Coronary artery (tissue), 2 donors: ENCODE measurements at regions not wholly inside any gene's neighbourhood (a gene's known extent, or its start where the extent isn't known, plus 50 kb on each side); places are given as distances from the start of the nearest gene placed in this dataset.
"Not testable (repeated sequence)": the region's sequence is repeated elsewhere in the genome, so short reads cannot be mapped to it uniquely, and the experiment has no call there.

ENCODE experiments used
- DNase-seq: peaks from one replicate; pipeline ENCODE4 v3.0.0-alpha.2; 2017; ENCODE audit warnings: low spot score
- H3K27ac ChIP-seq, 2 donors: fragments of 200-600 bp; sonication (generic); one replicate each; pipeline ENCODE4 v1.5.1; 2016 to 2019
- H3K4me3 ChIP-seq: fragments of 200-600 bp; sonication (generic); 2 replicates; pipeline ENCODE4 v1.5.1; 2016; ENCODE audit warnings: mild to moderate bottlenecking, moderate library complexity
- TF ChIP-seq, protein P1 (sequence below): fragments of 200-600 bp; sonication (generic); IDR thresholded peaks from one replicate; pipeline ENCODE4 v1.5.1; 2019; ENCODE audit warnings: antibody characterized with exemption

DNA sequence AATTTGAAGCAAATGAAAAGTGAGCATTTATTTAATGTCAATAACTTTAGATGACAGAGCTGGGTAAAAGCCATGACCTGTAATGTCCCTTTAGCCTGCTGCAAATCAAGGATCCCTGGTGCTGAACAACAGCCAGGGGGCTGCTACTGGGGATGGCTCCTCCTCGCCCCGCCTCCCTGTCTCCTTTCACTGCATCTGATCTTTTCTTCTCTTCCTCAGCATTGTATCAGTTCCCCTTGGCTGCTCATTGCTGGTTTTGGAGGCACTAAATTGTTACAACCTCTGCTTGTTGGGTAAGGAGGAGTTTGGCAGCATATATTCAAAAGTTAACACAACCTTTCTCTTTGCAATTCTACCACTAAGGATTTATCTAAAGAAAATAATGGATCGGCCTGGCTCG is 236.3 kb upstream of the ID2 start:
- DNase-seq = no peak
- Histone ChIP-seq H3K27ac (no peak overlapping the region), H3K4me3 (no peak overlapping the region)
- TF ChIP-seq, protein P1, sequence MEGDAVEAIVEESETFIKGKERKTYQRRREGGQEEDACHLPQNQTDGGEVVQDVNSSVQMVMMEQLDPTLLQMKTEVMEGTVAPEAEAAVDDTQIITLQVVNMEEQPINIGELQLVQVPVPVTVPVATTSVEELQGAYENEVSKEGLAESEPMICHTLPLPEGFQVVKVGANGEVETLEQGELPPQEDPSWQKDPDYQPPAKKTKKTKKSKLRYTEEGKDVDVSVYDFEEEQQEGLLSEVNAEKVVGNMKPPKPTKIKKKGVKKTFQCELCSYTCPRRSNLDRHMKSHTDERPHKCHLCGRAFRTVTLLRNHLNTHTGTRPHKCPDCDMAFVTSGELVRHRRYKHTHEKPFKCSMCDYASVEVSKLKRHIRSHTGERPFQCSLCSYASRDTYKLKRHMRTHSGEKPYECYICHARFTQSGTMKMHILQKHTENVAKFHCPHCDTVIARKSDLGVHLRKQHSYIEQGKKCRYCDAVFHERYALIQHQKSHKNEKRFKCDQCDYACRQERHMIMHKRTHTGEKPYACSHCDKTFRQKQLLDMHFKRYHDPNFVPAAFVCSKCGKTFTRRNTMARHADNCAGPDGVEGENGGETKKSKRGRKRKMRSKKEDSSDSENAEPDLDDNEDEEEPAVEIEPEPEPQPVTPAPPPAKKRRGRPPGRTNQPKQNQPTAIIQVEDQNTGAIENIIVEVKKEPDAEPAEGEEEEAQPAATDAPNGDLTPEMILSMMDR = no peak

DNA sequence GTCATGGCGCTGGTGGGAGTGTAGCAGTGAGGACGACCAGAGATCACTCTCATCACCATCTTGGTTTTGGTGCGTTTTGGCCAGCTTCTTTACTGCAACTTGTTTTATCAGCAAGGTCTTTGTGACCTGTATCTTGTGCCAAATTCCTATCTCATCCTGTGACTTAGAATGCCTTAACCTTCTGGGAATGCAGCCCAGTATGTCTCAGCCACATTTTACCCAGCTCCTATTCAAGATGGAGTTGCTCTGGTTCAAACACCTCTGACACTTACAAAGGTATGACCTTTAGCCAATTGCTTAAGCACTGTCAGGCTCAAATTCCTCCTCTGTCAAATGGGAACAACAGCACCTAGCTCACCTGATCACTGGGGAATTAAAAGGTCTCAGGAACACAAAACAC is 235.1 kb upstream of the ID2 start:
- H3K4me3 ChIP-seq, H3K27ac ChIP-seq, DNase-seq: not testable (repeated sequence)

DNA sequence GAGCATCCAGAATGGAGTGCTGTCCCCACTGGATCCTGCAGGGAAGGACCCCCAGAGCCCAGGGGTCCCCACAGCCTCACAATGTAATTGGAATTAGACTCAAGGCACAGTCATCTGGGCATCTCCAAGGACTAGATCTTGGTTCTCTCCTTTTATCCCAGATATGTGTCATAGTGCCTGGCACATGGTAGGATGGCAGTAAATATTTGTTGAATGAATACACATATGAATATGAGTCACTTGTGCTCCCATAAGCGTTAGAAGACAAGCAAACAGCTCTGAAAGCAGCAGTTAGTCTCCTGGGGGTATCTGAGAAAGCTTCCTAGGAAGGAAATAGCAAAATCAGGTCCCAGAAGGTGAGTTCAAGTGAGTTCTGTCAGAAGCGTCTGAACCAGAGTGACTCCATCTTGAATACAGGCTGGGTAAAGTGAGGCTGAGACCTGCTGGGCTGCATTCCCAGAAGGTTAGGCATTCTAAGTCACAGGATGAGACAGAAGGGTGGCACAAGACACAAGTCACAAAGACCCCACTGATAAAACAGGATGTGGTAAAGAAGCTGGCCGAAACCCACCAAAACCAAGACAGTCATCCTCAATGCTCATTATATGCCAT is 234.1 kb upstream of the ID2 start:
- DNase-seq = no peak
- TF ChIP-seq, protein P1 = no peak
- Histone ChIP-seq H3K4me3 (no peak overlapping the region), H3K27ac (no peak overlapping the region)

DNA sequence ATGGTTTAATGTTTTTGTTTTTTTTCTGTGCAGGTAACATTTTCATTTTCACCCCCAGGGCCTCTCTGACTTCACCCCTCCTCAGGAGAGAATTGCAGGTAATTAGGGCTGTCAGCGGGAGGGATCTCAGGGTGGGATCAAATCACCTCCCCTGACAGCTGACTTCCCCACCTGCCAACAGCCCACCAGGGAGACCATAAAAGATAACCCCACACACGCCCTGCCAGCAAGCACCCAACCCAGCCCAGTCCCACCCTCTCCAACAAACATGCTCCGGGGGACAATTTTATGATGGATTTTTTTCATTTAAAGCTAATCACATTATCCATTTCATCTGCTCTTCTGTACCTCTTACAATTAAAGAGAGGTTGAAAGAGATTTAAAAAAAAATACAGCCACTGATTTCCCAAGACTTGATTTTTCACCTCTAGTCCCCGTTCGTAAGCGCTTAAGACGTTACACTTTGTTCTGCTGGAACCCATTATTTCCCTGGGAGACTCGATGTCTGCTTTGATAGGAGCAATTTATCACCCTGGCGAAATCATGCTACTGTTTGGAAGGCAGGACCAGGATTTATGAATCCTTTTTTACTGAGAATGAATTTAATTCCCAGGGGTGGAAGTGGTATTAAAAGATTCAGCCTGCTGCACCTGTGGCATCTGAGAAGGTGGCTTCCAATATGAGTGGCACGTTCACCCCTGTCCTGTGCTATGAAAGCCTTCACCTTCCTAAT is 232.9 kb upstream of the ID2 start:
- DNase-seq = peak; percentile 28
- no peak overlapping the region for H3K4me3 ChIP-seq

DNA sequence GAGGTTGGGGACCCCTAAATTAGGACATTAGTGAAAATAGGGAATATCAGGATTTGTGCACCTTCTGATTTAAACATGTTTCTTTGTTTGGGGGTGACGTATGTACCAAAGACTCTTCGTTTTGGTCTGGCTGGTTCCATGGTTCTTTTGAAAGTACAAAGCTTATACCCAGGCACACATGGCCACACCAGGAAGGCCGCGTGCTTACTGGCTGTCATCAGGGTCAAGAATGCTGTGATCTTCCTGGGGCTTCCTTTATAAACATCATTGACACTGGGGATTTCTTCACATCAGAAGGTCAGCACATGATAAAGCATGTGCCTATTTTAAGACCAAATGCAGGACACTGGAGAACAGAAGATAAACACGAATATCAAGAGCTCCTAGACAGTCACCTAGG is 230.6 kb upstream of the ID2 start:
- no peak overlapping the region for H3K27ac ChIP-seq
- peak; percentile 29 for DNase-seq
- TF ChIP-seq, protein P1 = no peak
- H3K4me3 ChIP-seq = no peak overlapping the region

More for the DNA sequence above, 232.9 kb upstream of the ID2 start:
- H3K27ac ChIP-seq = no peak overlapping the region
- TF ChIP-seq, protein P1 = no peak

DNA sequence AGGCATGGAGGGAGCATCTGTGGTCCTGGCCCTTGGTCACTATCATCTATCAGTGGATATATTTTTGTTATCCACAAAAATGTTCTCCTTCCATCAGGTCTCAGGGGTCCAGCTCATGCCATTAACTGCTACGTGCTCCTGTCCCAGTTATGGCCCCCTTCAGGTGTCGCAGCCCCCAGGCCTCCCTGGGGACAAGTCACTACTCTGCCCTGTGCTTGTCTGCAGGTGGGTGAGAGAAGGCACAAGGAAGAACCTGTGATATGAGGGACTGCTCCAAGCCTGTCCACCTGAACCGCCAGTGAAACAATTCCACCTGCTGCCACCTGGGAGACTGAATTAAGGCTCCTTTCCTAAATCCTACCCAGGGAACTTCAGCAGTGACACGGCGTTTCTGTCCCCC is 229.6 kb upstream of the ID2 start:
- H3K27ac ChIP-seq = no peak overlapping the region
- no peak overlapping the region for H3K4me3 ChIP-seq
- DNase-seq = peak; percentile 59
- TF ChIP-seq, protein P1 = no peak

DNA sequence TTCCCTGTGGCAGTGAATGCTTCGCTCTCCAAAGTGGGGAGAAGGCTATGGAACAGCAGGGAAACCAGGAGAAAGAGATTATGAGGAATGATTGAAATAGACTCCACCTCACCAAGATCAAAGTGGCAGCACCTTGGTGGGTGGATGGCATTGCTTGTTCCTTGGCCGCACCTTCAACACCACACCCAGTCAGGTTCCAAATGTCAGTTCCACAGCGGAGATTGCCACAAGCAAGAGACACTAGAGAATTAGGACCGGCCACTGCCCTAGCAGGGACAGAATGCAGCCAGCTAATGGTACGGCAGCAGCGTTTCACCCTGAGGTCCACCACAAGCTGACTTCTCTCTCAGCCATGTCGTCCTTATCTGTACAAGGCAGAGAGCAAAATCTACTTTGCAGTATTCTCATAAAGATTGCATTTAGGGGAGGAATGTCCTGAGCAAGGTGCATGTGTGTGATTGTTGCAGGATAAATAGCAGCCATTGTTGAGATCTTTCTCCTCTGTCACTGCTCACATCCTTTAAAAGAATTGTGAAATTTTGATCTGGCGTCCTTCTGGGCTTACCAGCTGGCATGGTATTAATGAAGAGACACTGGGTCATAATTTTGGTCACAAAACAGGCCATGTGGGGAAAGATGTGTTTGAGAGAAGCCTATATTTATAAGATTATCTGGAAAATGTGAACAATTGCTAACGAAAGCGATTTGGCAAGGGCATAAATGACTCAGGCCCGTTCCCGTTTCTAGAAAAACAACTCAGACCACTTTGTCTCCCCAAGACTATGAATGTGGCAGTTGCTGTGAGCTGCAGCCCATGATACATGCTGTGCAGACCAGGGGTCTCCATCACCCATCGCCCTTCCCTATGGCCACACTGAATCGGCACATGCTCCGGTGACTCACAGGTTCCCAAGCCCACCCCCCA is 228.6 kb upstream of the ID2 start:
- Histone ChIP-seq H3K27ac (no peak overlapping the region), H3K4me3 (peak overlapping the region; percentile 25)
- DNase-seq = peak; percentile 63
- TF ChIP-seq, protein P1 = no peak
